GM18909 (cell line): ENCODE measurements at regions not wholly inside any gene's neighbourhood (a gene's known extent, or its start where the extent isn't known, plus 50 kb on each side); places are given as distances from the start of the nearest gene placed in this dataset.

ENCODE experiments used
- ATAC-seq: cut with Tn5 transposase; IDR thresholded peaks from one replicate; pipeline ENCODE4 v1.9.1; 2021; ENCODE audit warnings: mild to moderate bottlenecking; ENCODE audit not compliant: unreplicated experiment, poor library complexity

DNA sequence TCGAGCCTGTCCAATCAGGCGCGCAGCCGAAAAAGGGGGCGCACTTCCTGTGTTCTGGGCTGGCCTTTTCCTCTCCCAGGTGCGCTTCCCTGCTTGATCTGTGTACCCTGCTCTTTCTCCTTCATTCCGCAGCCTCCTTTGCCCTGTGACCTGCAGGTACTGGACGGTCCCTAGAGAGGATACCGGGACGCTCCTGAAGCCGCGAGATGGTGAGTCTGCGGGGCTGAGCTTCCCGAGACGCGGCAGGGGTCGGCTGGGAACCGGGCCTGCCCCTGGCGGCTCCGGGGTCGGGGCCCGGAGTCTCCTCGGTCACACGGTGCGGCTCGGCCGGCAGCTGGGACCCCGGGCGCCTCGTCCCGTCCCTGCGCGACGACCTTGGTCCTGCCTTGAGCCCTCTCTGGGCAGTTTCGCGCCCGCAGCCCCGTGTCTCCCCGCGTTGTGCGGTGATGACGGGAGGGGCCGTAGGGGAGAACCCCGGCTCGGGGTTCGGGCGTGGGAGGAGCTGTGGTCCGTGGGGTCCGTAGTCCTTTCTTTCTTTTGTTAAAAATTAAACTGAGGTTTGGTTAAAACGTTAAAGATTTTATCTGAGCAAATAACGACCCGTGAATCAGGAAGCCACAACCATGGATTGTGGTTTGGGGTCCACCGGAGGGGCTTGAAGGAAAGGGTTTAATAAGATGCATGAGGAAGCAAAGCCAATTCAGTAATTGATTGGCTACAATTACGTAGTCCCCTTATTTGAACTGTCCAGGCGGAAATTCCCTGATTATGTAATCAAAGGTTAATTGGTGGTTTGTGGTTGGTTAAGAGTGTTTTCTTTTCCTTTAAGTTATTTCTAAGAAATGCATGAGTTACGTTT is 172.8 kb upstream of the ZNF267 start:
- ATAC-seq, result peak; percentile 87

DNA sequence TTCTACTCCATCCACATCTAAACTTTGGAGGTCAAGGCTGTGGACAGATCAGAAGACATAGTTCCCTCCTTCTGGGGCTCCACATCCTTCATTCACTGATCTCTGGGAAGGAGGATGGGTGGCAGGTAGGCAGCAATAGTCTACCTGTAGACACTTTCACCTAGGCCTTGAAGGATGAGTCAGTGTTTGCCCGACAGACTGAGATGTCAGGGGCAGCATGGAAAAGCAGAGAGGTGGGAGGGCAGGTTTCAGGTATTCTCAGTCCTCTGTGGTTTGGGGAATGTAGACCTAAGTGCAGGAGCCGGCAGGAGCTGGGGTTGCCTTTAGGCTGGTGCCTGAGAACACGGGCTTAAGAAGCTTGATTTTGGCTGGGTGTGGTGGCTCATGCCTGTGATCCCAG is 171.9 kb upstream of the ZNF267 start:
- ATAC-seq, result no peak

DNA sequence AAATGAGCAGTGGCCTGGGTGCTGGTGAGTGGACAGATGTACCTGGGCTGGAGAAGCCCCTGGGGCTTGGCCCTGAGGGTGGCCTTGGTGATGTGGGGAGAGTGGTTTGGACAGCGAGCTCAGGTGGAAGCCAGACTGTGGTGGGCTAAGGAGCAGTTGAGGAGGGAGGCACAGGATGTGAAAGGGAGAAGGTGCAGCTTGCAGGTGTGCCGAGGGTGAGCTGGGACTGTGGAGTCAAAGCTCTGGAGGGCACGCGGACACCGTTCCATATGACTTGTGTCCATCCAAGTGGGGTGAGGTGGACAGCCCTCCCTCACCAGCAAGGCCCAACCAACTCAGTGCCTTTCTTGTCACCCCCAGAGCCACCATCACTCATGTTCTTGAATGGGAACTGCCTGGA is 170.8 kb upstream of the ZNF267 start:
- no peak for ATAC-seq

DNA sequence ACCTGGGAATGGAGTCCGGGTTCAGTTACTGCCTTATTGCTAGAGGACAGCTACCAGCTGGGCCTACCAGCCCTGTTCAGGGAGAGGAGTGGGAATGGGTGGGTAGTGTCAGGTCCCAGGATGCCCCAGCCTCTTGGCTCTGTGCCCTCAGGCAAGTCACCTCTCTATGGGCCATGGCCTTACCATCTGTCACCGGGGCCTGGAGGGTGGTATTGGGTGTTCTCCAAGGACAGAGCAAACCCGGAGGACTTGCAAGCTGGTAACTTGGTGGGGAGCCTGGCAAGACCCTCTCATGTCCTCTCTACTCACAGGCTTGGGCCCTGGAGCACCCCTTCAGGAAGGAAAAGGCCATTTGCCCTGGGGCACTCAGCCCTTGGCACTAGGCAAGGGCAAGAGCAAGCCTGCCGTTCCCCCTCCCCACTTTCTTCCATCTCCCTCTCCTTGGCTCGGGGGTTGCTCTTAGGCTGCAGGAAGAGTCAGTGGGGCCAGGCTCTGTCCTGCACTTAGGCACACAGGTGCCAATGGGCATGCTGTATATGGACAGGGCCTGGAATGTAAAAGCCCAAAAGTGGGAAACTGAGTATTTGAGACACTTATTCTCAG is 170.0 kb upstream of the ZNF267 start:
- no peak for ATAC-seq

DNA sequence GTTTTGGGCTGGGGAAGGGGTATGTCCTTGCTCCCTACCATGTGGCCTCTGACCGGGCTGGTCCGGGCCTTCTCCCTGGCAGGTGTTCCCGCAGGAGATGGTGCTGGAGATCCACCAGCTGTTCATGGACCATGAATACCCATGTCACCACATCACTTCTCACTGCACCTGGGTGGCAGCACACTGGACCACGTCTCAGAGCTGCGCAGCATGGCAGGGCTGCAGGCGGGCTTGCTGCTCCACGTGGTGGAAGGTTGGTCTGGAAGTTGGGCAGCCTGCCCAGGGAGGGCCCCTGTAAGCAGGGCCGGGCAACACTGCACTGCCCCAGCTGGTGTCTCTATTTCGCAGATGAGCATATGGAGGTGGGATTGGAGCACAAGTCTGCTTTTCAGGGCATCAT is 169.5 kb upstream of the ZNF267 start:
- ATAC-seq, result no peak

DNA sequence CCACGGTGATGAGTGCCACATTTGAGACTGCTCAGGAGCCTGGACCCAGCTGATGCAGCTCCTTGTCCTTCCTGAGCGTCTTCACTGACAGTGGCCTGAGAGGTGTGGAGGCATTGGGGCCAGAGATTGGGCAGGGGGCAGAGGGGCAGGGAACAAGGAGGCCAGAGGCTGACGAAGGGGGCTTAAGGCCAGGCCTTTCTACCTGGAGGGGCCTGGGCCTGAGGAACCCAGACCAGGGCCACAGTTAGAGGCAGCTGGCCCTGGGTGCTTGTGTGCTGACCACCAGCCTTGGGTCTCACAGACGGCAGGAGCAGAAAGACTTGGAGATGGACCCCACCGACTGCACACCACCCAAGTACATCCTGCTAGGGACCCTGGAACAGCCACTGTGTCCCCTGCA is 168.2 kb upstream of the ZNF267 start:
- no peak for ATAC-seq

DNA sequence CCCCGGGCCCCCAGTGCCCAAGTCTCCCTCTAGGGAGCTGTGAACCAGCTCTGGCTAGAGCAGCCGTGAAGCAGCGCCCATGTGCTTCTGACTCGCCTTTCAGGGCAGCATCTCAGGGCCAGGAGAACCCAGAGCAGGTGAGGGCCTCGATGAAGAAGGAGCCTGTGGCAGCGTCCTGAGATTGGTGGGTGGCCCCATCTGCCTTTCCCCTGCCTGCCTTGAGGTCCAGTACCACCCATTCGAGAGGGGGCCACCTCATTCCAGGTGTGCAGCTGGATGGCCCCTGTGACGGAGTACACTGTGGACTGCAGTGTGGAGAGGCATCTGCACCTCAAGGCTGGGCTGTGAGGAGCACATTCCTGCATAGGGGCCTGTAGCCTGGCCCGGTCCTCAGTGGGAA is 167.3 kb upstream of the ZNF267 start:
- ATAC-seq, result no peak

DNA sequence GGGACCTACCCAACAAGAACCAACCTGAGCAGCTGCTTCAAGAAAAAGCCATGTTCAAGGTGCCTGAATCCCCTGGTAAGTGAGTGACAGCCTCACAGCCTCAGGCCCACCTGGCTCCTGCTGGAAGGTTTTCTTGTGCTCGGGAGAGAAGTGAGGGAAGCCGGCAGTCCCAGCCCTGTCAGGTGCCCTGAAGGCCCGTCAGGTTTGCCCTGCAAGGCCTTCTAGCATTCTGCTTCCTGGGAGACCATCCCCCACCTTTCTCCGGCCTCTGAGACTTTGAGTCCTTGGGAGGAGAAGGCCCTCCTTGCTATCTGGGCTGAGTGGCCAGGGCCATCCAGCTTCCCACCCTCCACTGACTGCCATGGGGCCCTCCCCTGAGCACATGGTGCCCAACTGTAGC is 166.7 kb upstream of the ZNF267 start:
- no peak for ATAC-seq

DNA sequence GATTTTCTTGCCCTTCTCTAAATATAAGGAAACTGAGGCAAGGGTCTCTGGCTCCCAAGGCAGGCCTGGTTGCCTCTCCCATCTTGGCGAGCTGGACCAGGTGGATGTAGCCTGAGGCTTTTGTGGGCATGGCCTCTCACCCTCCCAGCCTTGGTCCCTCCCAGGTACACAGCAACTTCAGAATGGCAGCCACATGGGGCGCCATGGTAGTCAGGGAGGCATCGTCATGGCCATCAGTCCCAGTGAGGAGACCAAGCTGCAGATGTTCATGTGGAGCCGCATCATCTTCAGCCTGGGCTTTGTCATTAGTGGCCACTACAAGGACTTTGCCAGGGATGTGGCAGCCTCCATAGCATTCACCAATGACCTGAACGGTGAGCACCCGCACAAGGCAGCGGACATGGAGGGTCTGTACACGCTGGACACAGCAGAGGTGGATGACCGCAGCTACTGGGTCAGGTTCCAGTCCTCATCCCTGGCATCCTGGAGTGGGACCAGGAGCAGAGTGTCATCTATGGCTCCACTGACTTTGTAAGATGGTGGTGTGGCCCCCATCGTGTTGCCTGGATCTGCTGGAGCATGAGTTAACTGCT is 165.8 kb upstream of the ZNF267 start:
- ATAC-seq, result no peak

DNA sequence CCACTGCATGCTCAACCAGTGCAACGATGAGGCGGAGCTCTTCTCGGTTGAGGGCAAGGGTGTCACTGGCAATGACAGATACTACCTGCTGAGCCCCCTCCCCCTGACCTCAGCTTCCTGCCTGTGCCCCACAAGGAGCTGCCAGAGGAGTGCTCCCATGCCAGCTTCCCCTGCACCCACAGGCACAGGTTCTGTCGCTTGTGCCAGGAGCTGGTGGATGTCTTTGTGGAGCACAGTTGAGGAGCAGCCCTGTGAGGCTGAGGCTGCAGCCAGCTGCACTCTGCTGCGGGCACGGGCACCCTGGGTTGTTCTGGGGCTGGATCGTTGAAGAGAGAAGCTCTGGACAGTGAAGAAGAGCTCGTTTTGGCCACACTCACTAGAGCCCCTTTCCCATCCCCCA is 165.3 kb upstream of the ZNF267 start:
- no peak for ATAC-seq

DNA sequence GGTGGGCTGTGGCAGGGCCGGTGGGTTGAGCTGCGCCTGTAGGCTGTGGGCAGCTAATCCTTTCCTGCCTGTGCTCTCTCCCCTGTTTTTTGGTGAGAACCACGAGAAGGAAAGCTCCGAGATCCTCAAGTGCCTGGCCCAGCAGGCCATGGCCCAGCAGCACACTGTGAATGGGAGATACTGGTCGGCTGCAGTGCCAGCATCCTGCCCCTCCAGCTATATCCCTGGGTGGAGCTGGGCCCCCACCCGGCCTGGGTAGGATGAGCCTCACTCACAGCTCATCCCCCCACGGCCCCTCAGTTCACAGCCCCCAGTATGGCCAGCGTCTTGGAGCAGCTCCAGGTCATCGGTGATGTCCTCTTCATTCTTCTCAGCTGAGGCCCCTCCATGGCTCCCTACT is 164.4 kb upstream of the ZNF267 start:
- ATAC-seq, result no peak

DNA sequence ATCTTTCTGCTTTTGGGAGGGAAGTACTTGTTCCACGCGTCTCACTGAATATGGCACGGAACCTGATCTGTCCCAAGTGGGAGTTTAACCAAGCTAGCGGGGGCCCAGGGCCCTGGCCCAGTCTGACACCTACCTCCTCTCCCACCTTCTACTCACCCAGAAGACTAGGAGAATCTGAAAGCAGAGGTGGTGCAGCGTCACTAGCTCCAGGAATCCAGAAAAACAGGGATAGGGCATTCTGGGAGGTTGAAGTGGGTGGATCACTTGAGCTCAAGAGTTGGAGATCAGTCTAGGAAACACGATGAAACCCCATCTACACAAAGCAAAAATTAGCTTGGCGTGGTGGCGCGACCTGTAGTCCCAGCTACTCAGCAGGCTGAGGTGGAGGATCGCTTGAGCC is 163.5 kb upstream of the ZNF267 start:
- no peak for ATAC-seq

DNA sequence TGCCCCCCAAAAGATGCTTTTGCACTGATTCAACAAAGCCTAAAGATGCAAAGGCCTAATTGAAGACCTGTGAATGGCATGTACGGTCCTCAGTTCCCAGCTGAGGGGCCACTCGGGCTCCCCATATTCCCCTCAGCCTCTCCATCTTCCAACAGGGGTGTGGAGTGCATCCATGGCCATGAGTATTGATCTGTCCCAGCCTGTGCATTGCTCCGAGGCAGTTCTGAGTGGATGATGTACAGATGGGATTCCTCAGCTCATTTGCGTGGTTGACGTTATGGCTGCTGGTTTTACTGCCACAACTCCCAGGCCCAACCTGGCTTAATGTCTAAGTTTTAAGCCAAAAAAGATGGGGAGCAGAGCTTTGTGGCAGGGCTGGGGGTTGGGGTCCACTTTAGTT is 162.7 kb upstream of the ZNF267 start:
- no peak for ATAC-seq

DNA sequence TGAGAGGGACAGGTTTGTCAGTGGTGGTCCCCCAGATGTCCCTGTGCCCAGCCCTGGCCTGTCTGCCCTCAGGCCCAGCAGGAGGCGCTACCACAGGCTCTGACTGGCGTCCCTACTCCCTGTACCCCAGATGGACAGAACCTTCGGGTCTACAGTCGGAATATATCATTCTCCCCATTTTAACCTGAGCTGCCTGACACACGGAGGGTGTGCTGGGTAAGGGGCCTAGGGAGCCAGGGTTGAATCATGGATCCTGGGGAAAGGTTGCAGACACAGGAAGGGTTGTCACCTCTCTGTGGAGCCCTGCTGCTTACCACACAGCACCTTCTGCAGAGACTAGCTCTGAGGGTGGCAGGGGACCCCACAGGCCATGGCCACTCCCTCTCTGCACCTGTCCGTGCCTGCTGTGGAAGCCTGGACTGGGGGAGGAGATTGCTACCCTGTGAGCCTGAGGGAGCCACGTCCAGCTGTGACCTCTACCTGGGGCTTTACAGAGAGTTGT is 162.2 kb upstream of the ZNF267 start:
- ATAC-seq, result no peak

DNA sequence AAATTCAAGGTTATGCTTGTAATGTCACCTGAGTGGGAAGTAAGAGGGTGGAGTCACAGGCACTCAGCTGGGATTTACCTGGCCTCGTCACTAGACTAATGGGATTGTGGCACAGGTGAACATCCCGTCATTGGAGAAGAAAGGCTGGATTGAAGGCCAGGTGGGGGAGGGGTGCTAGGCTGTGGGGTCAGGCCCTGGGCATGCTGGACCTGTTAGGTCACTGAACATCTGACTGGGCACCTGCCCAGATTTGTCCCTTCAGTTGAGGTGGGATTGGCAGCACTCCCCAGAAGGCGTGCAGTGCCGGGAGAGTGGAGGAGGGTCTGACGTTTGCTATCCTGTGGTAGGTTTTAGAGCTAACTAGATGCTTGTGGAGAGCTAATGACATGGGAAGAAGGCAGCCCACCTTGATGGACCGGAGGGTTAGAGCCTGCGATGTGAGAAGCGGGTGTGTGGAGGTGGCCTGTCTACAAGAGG is 161.5 kb upstream of the ZNF267 start:
- no peak for ATAC-seq

DNA sequence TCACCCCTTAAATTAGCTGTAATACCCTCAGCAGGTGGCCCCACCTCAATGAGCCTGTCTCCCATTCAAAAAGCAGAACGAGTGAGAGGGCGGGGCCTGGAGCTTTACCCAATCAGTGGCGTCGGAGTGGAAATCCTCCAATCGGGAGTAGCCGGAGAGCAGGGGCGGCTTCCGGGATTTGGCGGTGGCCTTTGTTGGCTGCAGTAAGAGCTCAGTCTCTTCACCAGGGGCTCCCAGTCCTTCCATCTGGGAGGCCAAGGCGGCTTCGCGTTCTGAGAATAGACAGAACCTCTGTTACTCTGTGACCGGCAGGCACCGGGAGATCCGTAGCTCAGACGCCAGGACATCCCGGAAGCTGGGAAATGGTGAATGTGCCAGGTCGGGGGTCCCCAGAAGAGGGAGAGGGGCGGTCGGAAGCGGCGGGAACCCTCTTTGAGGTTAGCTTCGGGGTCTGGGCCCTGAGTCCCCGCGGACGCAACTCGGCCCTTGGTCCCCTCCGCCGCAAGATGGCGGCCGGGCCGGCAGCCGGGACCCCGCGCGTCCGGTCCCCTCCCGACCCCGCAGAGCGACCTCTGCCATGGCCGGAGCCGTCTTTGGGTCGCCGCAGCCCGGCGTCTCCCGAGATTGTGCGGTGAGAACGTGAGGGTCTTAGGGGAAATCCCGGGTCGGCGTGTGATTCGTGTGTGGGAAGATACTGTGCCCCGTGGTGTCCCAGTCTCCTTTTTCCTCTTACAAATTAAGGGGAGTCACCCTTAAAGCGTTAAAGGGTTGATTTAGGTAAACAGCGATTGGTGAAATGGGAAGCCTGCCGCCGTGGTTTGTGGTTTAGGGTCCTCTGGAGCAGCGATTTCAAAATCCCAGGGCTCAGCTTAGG is 160.3 kb upstream of the ZNF267 start:
- ATAC-seq, result peak; percentile 96

DNA sequence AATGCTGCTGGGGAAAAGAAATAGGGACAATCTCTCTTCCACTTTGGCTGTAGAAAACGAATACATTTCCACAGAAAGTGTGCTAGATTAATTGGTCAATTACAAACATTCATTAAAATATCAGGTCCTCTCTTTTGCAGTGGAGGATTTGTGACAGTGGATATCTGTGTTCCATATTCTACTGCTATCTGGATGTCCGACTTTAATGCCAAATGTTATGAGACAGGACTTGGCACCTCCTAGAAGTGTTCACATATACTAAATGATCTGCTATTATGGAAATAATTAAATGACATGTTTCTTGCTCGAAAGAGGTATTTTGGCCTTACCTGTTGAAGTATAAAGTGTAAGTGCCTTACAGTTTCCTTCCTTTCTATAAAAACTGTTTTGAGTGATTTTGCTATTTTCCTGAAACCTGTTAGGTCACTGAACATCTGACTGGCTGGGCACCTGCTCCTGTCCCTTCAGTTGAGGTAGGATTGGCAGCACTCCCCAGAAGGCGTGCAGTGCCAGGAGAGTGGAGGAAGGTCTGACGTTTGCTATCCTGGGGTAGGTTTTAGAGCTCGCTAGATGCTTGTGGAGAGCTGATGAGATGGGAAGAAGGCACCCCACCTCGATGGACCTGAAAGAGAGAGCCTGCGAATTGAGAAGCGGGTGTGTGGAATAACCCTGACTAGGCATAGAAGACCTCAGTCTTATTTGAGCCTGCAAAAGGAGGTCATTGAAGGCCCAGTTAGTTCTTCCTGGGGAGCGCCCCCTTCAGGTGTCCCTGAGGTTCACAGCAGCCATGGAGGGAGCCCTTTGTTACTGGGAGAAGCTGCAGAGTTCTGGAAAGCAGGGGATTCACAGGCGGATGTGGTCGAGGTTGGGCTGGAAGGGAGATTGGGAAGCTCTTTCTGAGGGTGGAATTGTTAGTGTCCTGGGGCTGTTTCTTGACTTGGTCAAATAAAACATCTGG is 159.4 kb upstream of the ZNF267 start:
- no peak for ATAC-seq

DNA sequence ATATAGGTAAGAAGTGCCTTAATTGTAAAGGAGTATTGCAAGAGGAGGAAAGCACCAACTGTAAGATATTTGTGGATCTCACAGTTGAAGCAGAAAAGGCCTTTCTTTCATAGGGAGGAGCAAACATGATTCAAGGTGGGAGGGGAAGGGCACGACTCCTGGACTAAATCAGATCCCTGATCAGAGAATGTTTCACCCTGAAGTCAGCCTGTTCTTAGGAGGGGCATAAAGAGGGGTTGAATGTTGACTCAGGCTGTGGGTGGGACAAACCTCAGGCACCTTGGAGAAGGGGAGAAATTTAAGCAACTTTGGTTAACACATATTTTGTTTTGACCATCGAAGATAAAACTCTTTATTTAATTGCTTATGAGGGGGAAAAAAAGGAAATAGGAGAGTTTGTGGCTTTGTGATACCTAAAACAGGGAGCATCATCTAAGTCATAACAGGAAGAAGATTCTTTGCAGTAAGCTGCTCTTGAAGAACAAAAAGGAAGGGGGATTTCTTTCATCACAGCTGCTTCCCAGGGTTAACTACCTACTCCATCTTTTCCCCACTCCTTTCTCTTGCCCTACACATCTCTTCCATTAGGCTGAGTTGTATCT is 158.6 kb upstream of the ZNF267 start:
- ATAC-seq, result no peak

DNA sequence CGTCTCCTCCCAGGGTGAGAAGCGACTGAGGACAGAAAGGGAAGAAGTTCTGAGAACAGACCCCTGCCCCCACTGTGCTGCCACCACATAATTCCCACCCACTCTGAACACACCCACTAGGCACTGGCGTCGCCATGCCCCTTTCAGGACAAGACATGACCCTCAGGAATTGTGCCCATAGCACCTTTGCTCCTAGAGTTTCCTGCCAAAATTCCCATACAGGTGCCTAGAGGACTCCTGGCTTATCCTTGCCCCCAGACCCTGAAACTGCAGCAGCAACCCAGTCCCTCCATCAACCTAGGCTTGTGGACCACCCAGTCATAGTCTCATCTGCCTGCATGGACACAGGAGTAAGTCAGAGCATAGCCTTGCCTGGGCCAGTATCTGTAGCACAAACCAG is 157.7 kb upstream of the ZNF267 start:
- no peak for ATAC-seq
